T follicular helper cell (primary cell): ENCODE measurements at regions not wholly inside any gene's neighbourhood (a gene's known extent, or its start where the extent isn't known, plus 50 kb on each side); places are given as distances from the start of the nearest gene placed in this dataset.

Source experiments
- DNase-seq: peaks from one replicate; pipeline ENCODE4 v3.0.0-alpha.2; 2020; ENCODE audit warnings: low read depth

- DNase-seq, result no peak
Measured at GRCh38 chrX:9087271-9088040, 53.5 kb upstream of the FAM9B start.

GRCh38 chrX:9088896-9089295 lies 55.0 kb upstream of the FAM9B start:
- DNase-seq, result no peak

- DNase-seq, result no peak
Measured at GRCh38 chrX:9090766-9091165, 56.8 kb upstream of the FAM9B start.

GRCh38 chrX:9091258-9091657 lies 57.3 kb upstream of the FAM9B start:
- no peak for DNase-seq

GRCh38 chrX:9102956-9103355 lies 69.0 kb upstream of the FAM9B start:
- DNase-seq, result no peak

- DNase-seq, result no peak
Measured at GRCh38 chrX:9108054-9108453, 74.1 kb upstream of the FAM9B start.

- DNase-seq, result no peak
Measured at GRCh38 chrX:9110808-9111207, 76.9 kb upstream of the FAM9B start.

- DNase-seq, result no peak
Measured at GRCh38 chrX:9114245-9114644, 80.3 kb upstream of the FAM9B start.

- DNase-seq, result no peak
Measured at GRCh38 chrX:9117851-9118250, 83.9 kb upstream of the FAM9B start.

GRCh38 chrX:9122519-9123245 lies 88.8 kb upstream of the FAM9B start:
- no peak for DNase-seq

- DNase-seq, result no peak
Measured at GRCh38 chrX:9127986-9128385, 94.1 kb upstream of the FAM9B start.

- DNase-seq, result no peak
Measured at GRCh38 chrX:9130031-9130430, 96.1 kb upstream of the FAM9B start.

GRCh38 chrX:9131066-9131465 lies 97.1 kb upstream of the FAM9B start:
- DNase-seq, result no peak

- no peak for DNase-seq
Measured at GRCh38 chrX:9132036-9132638, 98.2 kb upstream of the FAM9B start.

- DNase-seq, result no peak
Measured at GRCh38 chrX:9133426-9133825, 99.5 kb upstream of the FAM9B start.

GRCh38 chrX:9134366-9134765 lies 100.4 kb upstream of the FAM9B start:
- no peak for DNase-seq

GRCh38 chrX:9135901-9136510 lies 102.1 kb upstream of the FAM9B start:
- no peak for DNase-seq

- DNase-seq, result no peak
Measured at GRCh38 chrX:9137152-9137551, 103.2 kb upstream of the FAM9B start.

- no peak for DNase-seq
Measured at GRCh38 chrX:9141496-9141895, 107.6 kb upstream of the FAM9B start.

- DNase-seq, result no peak
Measured at GRCh38 chrX:9144701-9145241, 110.8 kb upstream of the FAM9B start.

GRCh38 chrX:9146657-9147056 lies 112.7 kb upstream of the FAM9B start:
- DNase-seq, result no peak

- no peak for DNase-seq
Measured at GRCh38 chrX:9147086-9147485, 113.2 kb upstream of the FAM9B start.
